ENCODE measurements at regions not wholly inside any gene's neighbourhood (a gene's known extent, or its start where the extent isn't known, plus 50 kb on each side); places are given as distances from the start of the nearest gene placed in this dataset.

GRCh38 chr16:73568769-73569168 lies 520.8 kb upstream of the ZFHX3 start:
- Histone ChIP-seq H3K4me3 (ENCODE audit: control insufficient read depth in 2 of 3, extremely low read depth in 1 of 3, insufficient read depth in 2 of 3, low read depth in 1 of 3, low read length in 3 of 3) (no peak overlapping the region), H2AFZ (ENCODE audit: control insufficient read depth, low read length) (no peak overlapping the region), H4K20me1 (ENCODE audit: control insufficient read depth, extremely low read depth, insufficient read depth, low read length) (no peaks in the 10 kb centered on the region), H3K9me3 (ENCODE audit: control insufficient read depth, low read depth, low read length) (no peaks in the 10 kb centered on the region), H3K36me3 (ENCODE audit: control insufficient read depth in 2 of 2, extremely low read depth in 1 of 2, insufficient read depth in 2 of 2, low read length in 2 of 2) (no peaks in the 10 kb centered on the region), H3K79me2 (ENCODE audit: control insufficient read depth, insufficient read depth, low read length) (no peaks in the 10 kb centered on the region), H3K4me1 (ENCODE audit: control insufficient read depth, extremely low read depth, insufficient read depth, low read length) (no peaks in the 10 kb centered on the region), H3K9me1 (ENCODE audit: control insufficient read depth, extremely low read depth, insufficient read depth, low read length) (no peaks in the 10 kb centered on the region), H3K27ac (ENCODE audit: control insufficient read depth, insufficient read depth, low read length) (no peak overlapping the region), H3K4me2 (ENCODE audit: control insufficient read depth, extremely low read depth, insufficient read depth, low read depth, low read length) (no peak overlapping the region), H3K27me3 (ENCODE audit: control insufficient read depth, extremely low read depth, insufficient read depth, low read length) (no peaks in the 10 kb centered on the region), H3K9ac (ENCODE audit: control insufficient read depth, extremely low read depth, insufficient read depth, low read length) (no peak overlapping the region)
- no peak for DNase-seq (ENCODE audit: low read depth, low spot score)
- no peak for FAIRE-seq
- TF ChIP-seq CTCF (optimal IDR thresholded peaks at IDR 0.05 in 1 of 3, IDR thresholded peaks at IDR 0.05 in 1 of 3, conservative IDR thresholded peaks at IDR 0.05 in 1 of 3; ENCODE audit: extremely low read depth in 1 of 3, insufficient read depth in 2 of 3, low read length in 3 of 3) (no peak), EZH2 (IDR thresholded peaks at IDR 0.05; ENCODE audit: low read length) (no peak)
- dilution Hi-C loops (cut with MboI; ENCODE audit: extremely low pct_ligation_motif_present, low sequenced_read_pairs): no loop called here

GRCh38 chr16:73565925-73566324 lies 518.0 kb upstream of the ZFHX3 start:
- Histone ChIP-seq H3K9me1 (ENCODE audit: control insufficient read depth, extremely low read depth, insufficient read depth, low read length) (no peaks in the 10 kb centered on the region), H3K36me3 (ENCODE audit: control insufficient read depth in 2 of 2, extremely low read depth in 1 of 2, insufficient read depth in 2 of 2, low read length in 2 of 2) (no peaks in the 10 kb centered on the region), H3K27me3 (ENCODE audit: control insufficient read depth, extremely low read depth, insufficient read depth, low read length) (no peaks in the 10 kb centered on the region), H3K4me1 (ENCODE audit: control insufficient read depth, extremely low read depth, insufficient read depth, low read length) (no peaks in the 10 kb centered on the region), H3K4me2 (ENCODE audit: control insufficient read depth, extremely low read depth, insufficient read depth, low read depth, low read length) (no peak overlapping the region), H3K9me3 (ENCODE audit: control insufficient read depth, low read depth, low read length) (no peaks in the 10 kb centered on the region), H3K4me3 (ENCODE audit: control insufficient read depth in 2 of 3, extremely low read depth in 1 of 3, insufficient read depth in 2 of 3, low read depth in 1 of 3, low read length in 3 of 3) (no peak overlapping the region), H2AFZ (ENCODE audit: control insufficient read depth, low read length) (no peak overlapping the region), H3K79me2 (ENCODE audit: control insufficient read depth, insufficient read depth, low read length) (no peaks in the 10 kb centered on the region), H4K20me1 (ENCODE audit: control insufficient read depth, extremely low read depth, insufficient read depth, low read length) (no peaks in the 10 kb centered on the region), H3K9ac (ENCODE audit: control insufficient read depth, extremely low read depth, insufficient read depth, low read length) (no peak overlapping the region), H3K27ac (ENCODE audit: control insufficient read depth, insufficient read depth, low read length) (no peak overlapping the region)
- TF ChIP-seq EZH2 (IDR thresholded peaks at IDR 0.05; ENCODE audit: low read length): no peak
- TF ChIP-seq CTCF (optimal IDR thresholded peaks at IDR 0.05 in 1 of 3, IDR thresholded peaks at IDR 0.05 in 1 of 3, conservative IDR thresholded peaks at IDR 0.05 in 1 of 3; ENCODE audit: extremely low read depth in 1 of 3, insufficient read depth in 2 of 3, low read length in 3 of 3): no peak
- dilution Hi-C loops (cut with MboI; ENCODE audit: extremely low pct_ligation_motif_present, low sequenced_read_pairs): no loop called here
- FAIRE-seq: no peak
- no peak for DNase-seq (ENCODE audit: low read depth, low spot score)

All from keratinocyte (primary cell).